Stimulated activated memory B cell treated with anti-CD40 and anti-IgM and Interleukin-4, amounts not matched to agents 10 μg/mL and 1 μg/mL and 100 μg/mL, for 72 hours (primary cell): ENCODE measurements at regions not wholly inside any gene's neighbourhood (a gene's known extent, or its start where the extent isn't known, plus 50 kb on each side); places are given as distances from the start of the nearest gene placed in this dataset.

ENCODE experiments used
- ATAC-seq: fragments of 150-1000 bp; cut with Tn5 transposase; 2 replicates; pipeline ENCODE4 v1.10.0; 2021
- H3K27ac Mint-ChIP-seq: one replicate; pipeline ENCODE4 v1.8.0; 2022; ENCODE audit warnings: mild to moderate bottlenecking, mixed read lengths
- H3K27me3 Mint-ChIP-seq: one replicate; pipeline ENCODE4 v1.8.0; 2022; ENCODE audit warnings: mixed read lengths
- H3K36me3 Mint-ChIP-seq: one replicate; pipeline ENCODE4 v1.8.0; 2022; ENCODE audit warnings: mixed read lengths
- H3K4me1 Mint-ChIP-seq: one replicate; pipeline ENCODE4 v1.8.0; 2022; ENCODE audit warnings: mixed read lengths
- H3K4me3 Mint-ChIP-seq: one replicate; pipeline ENCODE4 v1.8.0; 2022; ENCODE audit warnings: mild to moderate bottlenecking, moderate library complexity, mixed read lengths
- H3K9me3 Mint-ChIP-seq: one replicate; pipeline ENCODE4 v1.8.0; 2022; ENCODE audit warnings: mixed read lengths

GRCh38 chr5:82367930-82368329, 89.8 kb upstream of the RPS23 start:
- H3K9me3 Mint-ChIP-seq: no peaks in the 10 kb centered on the region
- ATAC-seq: no peak
- H3K27ac Mint-ChIP-seq: no peak overlapping the region
- H3K36me3 Mint-ChIP-seq: no peaks in the 10 kb centered on the region
- H3K4me1 Mint-ChIP-seq: no peaks in the 10 kb centered on the region
- H3K27me3 Mint-ChIP-seq: peaks cover 1% of the 10 kb centered on the region
- no peak overlapping the region for H3K4me3 Mint-ChIP-seq

- Mint-ChIP-seq H3K27me3 (peaks cover 8% of the 10 kb centered on the region), H3K9me3 (no peaks in the 10 kb centered on the region), H3K4me3 (no peak overlapping the region), H3K36me3 (no peaks in the 10 kb centered on the region), H3K4me1 (no peaks in the 10 kb centered on the region), H3K27ac (no peak overlapping the region)
- peak; percentile 62 for ATAC-seq
These were observed 87.6 kb upstream of the RPS23 start for GRCh38 chr5:82365744-82366228.

- H3K9me3 Mint-ChIP-seq: no peaks in the 10 kb centered on the region
- H3K27me3 Mint-ChIP-seq: peaks cover 8% of the 10 kb centered on the region
- no peak overlapping the region for H3K27ac Mint-ChIP-seq
- H3K4me1 Mint-ChIP-seq: no peaks in the 10 kb centered on the region
- peak; percentile 32 for ATAC-seq
- no peak overlapping the region for H3K4me3 Mint-ChIP-seq
- H3K36me3 Mint-ChIP-seq: no peaks in the 10 kb centered on the region
These were observed 86.9 kb upstream of the RPS23 start for GRCh38 chr5:82365026-82365425.

- no peak overlapping the region for H3K27ac Mint-ChIP-seq
- no peak for ATAC-seq
- H3K9me3 Mint-ChIP-seq: no peaks in the 10 kb centered on the region
- no peaks in the 10 kb centered on the region for H3K36me3 Mint-ChIP-seq
- no peaks in the 10 kb centered on the region for H3K4me1 Mint-ChIP-seq
- H3K27me3 Mint-ChIP-seq: peaks cover 8% of the 10 kb centered on the region
- no peak overlapping the region for H3K4me3 Mint-ChIP-seq
These were observed 86.3 kb upstream of the RPS23 start for GRCh38 chr5:82364497-82364896.

- Mint-ChIP-seq H3K36me3 (no peaks in the 10 kb centered on the region), H3K27ac (no peak overlapping the region), H3K27me3 (peaks cover 8% of the 10 kb centered on the region), H3K4me3 (no peak overlapping the region), H3K4me1 (no peaks in the 10 kb centered on the region), H3K9me3 (no peaks in the 10 kb centered on the region)
- ATAC-seq: no peak
These were observed 85.4 kb upstream of the RPS23 start for GRCh38 chr5:82363524-82363923.

- no peaks in the 10 kb centered on the region for H3K4me1 Mint-ChIP-seq
- no peak overlapping the region for H3K27ac Mint-ChIP-seq
- no peaks in the 10 kb centered on the region for H3K36me3 Mint-ChIP-seq
- H3K4me3 Mint-ChIP-seq: no peak overlapping the region
- H3K27me3 Mint-ChIP-seq: peaks cover 8% of the 10 kb centered on the region
- no peaks in the 10 kb centered on the region for H3K9me3 Mint-ChIP-seq
- ATAC-seq: no peak
These were observed 84.5 kb upstream of the RPS23 start for GRCh38 chr5:82362636-82363035.

GRCh38 chr5:82360022-82360421, 81.9 kb upstream of the RPS23 start:
- Mint-ChIP-seq H3K27ac (no peak overlapping the region), H3K9me3 (no peaks in the 10 kb centered on the region)

GRCh38 chr5:82359272-82359671, 81.1 kb upstream of the RPS23 start:
- Mint-ChIP-seq H3K27me3 (peaks cover 8% of the 10 kb centered on the region), H3K9me3 (no peaks in the 10 kb centered on the region), H3K36me3 (no peaks in the 10 kb centered on the region), H3K4me1 (peaks cover 7% of the 10 kb centered on the region), H3K4me3 (no peak overlapping the region), H3K27ac (no peak overlapping the region)
- no peak for ATAC-seq

More at GRCh38 chr5:82360022-82360421, 81.9 kb upstream of the RPS23 start:
- Mint-ChIP-seq H3K4me3 (no peak overlapping the region), H3K36me3 (no peaks in the 10 kb centered on the region), H3K4me1 (peaks cover 7% of the 10 kb centered on the region), H3K27me3 (peaks cover 8% of the 10 kb centered on the region)
- ATAC-seq: no peak

- Mint-ChIP-seq H3K9me3 (no peaks in the 10 kb centered on the region), H3K27ac (no peak overlapping the region), H3K4me1 (peaks cover 7% of the 10 kb centered on the region), H3K27me3 (peaks cover 8% of the 10 kb centered on the region), H3K36me3 (no peaks in the 10 kb centered on the region), H3K4me3 (no peak overlapping the region)
- no peak for ATAC-seq
These were observed 80.3 kb upstream of the RPS23 start for GRCh38 chr5:82358457-82358856.

- no peak overlapping the region for H3K27ac Mint-ChIP-seq
- peaks cover 7% of the 10 kb centered on the region for H3K4me1 Mint-ChIP-seq
- no peaks in the 10 kb centered on the region for H3K9me3 Mint-ChIP-seq
- peaks cover 6% of the 10 kb centered on the region for H3K27me3 Mint-ChIP-seq
- peak; percentile 42 for ATAC-seq
- no peak overlapping the region for H3K4me3 Mint-ChIP-seq
- no peaks in the 10 kb centered on the region for H3K36me3 Mint-ChIP-seq
These were observed 78.9 kb upstream of the RPS23 start for GRCh38 chr5:82356808-82357671.

GRCh38 chr5:82356021-82356420, 77.9 kb upstream of the RPS23 start:
- no peak overlapping the region for H3K27ac Mint-ChIP-seq
- H3K4me1 Mint-ChIP-seq: peaks cover 7% of the 10 kb centered on the region

GRCh38 chr5:82355496-82355895, 77.3 kb upstream of the RPS23 start:
- Mint-ChIP-seq H3K9me3 (no peaks in the 10 kb centered on the region), H3K27ac (no peak overlapping the region), H3K4me1 (peaks cover 7% of the 10 kb centered on the region), H3K36me3 (no peaks in the 10 kb centered on the region), H3K4me3 (no peak overlapping the region), H3K27me3 (peaks cover 6% of the 10 kb centered on the region)
- no peak for ATAC-seq

More at GRCh38 chr5:82356021-82356420, 77.9 kb upstream of the RPS23 start:
- no peak for ATAC-seq
- Mint-ChIP-seq H3K36me3 (no peaks in the 10 kb centered on the region), H3K27me3 (peaks cover 6% of the 10 kb centered on the region), H3K4me3 (no peak overlapping the region), H3K9me3 (no peaks in the 10 kb centered on the region)

GRCh38 chr5:82355053-82355452, 76.9 kb upstream of the RPS23 start:
- Mint-ChIP-seq H3K9me3 (no peaks in the 10 kb centered on the region), H3K27me3 (peaks cover 6% of the 10 kb centered on the region), H3K4me1 (peaks cover 7% of the 10 kb centered on the region), H3K27ac (no peak overlapping the region), H3K4me3 (no peak overlapping the region), H3K36me3 (no peaks in the 10 kb centered on the region)
- no peak for ATAC-seq

- Mint-ChIP-seq H3K27me3 (peaks cover 6% of the 10 kb centered on the region), H3K36me3 (no peaks in the 10 kb centered on the region), H3K9me3 (no peaks in the 10 kb centered on the region), H3K4me1 (peaks cover 7% of the 10 kb centered on the region), H3K4me3 (no peak overlapping the region), H3K27ac (no peak overlapping the region)
- no peak for ATAC-seq
These were observed 76.4 kb upstream of the RPS23 start for GRCh38 chr5:82354543-82354942.

GRCh38 chr5:82353522-82353921, 75.4 kb upstream of the RPS23 start:
- Mint-ChIP-seq H3K4me3 (no peak overlapping the region), H3K36me3 (no peaks in the 10 kb centered on the region), H3K27me3 (peaks cover 6% of the 10 kb centered on the region), H3K4me1 (peaks cover 7% of the 10 kb centered on the region), H3K9me3 (no peaks in the 10 kb centered on the region), H3K27ac (no peak overlapping the region)
- no peak for ATAC-seq

GRCh38 chr5:82352146-82352791, 74.1 kb upstream of the RPS23 start:
- ATAC-seq: no peak
- H3K4me1 Mint-ChIP-seq: peaks cover 6% of the 10 kb centered on the region
- peaks cover 6% of the 10 kb centered on the region for H3K27me3 Mint-ChIP-seq
- H3K9me3 Mint-ChIP-seq: no peaks in the 10 kb centered on the region
- no peak overlapping the region for H3K27ac Mint-ChIP-seq
- H3K36me3 Mint-ChIP-seq: no peaks in the 10 kb centered on the region
- no peak overlapping the region for H3K4me3 Mint-ChIP-seq
